HG03103 (cell line): ENCODE measurements at regions not wholly inside any gene's neighbourhood (a gene's known extent, or its start where the extent isn't known, plus 50 kb on each side); places are given as distances from the start of the nearest gene placed in this dataset.

Experiments
- ATAC-seq: cut with Tn5 transposase; IDR thresholded peaks from one replicate; pipeline ENCODE4 v1.9.1; 2021; ENCODE audit warnings: low read depth; ENCODE audit not compliant: unreplicated experiment

- no peak for ATAC-seq
These were observed 1401.4 kb upstream of the PRMT6 start for GRCh38 chr1:105655032-105655431.

- ATAC-seq = no peak
These were observed 1392.0 kb upstream of the PRMT6 start for GRCh38 chr1:105664495-105664894.

GRCh38 chr1:105678334-105678733 is 1378.1 kb upstream of the PRMT6 start:
- ATAC-seq = no peak

GRCh38 chr1:105684714-105685113 is 1371.8 kb upstream of the PRMT6 start:
- no peak for ATAC-seq

GRCh38 chr1:105686026-105686425 is 1370.4 kb upstream of the PRMT6 start:
- ATAC-seq = no peak

- no peak for ATAC-seq
These were observed 1369.4 kb upstream of the PRMT6 start for GRCh38 chr1:105686874-105687690.

GRCh38 chr1:105700723-105701122 is 1355.8 kb upstream of the PRMT6 start:
- ATAC-seq = no peak

GRCh38 chr1:105724286-105724685 is 1332.2 kb upstream of the PRMT6 start:
- ATAC-seq = no peak

DNA sequence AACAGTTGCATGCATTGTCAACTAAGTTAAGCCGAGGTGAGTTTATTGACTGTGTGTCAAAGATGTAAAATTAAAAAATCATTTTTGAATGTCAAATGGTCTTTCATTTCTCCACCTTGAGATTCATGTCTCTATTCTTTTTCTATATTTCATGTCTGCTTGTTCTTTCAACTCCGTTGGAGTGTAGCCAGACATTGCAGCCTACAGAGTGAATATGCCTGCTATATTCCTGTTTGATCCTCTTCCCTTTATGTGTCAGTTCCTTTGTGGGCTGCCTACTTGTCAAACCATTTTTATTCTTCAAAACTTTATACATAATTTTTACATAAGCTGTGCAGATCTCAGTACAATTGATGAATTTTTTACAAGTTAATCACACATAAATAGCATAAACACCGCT is 1325.8 kb upstream of the PRMT6 start:
- ATAC-seq = no peak

DNA sequence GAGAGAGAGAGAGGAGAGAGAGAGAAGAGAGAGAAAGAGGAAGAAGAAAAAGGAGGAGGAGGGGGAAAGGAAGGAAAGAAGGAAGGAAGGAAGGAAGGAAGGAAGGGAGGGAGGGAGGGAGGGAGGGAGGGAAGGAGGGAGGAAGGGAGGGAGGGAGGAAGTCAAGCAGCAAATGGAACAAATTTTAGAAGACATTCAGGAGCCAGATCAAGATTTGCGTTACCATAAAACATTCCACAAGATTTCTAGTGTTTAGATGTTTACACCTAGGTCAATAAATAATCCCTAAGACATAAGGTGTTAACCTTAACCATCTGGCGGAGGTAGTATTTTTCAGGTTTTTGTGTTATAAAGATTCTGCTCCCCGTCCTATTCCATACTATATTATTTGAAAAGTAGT is 1320.1 kb upstream of the PRMT6 start:
- no peak for ATAC-seq

GRCh38 chr1:105779727-105780126 is 1276.7 kb upstream of the PRMT6 start:
- ATAC-seq = no peak

GRCh38 chr1:105785021-105785420 is 1271.5 kb upstream of the PRMT6 start:
- no peak for ATAC-seq

- ATAC-seq = peak; percentile 72
These were observed 1262.8 kb upstream of the PRMT6 start for GRCh38 chr1:105793536-105794146.

DNA sequence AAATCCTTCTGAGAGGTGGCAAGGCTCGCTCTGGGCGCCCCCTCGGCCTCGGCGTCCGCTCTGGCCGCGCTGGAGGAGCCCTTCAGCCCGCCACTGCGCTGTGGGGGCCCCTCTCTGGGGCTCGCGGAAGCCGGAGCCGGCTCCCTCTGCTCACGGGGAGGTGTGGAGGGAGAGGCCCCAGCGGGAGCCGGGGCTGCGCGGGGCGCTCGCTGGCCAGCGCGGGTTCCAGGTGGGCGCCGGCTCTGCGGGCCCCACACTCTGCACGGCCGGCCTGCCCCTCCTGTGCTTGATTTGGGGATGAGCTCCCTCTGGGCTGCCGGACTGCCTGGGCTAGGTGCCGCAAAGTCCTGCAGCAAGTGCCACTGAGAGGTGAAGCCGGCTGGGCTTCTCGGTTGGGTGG is 1260.7 kb upstream of the PRMT6 start:
- no peak for ATAC-seq

DNA sequence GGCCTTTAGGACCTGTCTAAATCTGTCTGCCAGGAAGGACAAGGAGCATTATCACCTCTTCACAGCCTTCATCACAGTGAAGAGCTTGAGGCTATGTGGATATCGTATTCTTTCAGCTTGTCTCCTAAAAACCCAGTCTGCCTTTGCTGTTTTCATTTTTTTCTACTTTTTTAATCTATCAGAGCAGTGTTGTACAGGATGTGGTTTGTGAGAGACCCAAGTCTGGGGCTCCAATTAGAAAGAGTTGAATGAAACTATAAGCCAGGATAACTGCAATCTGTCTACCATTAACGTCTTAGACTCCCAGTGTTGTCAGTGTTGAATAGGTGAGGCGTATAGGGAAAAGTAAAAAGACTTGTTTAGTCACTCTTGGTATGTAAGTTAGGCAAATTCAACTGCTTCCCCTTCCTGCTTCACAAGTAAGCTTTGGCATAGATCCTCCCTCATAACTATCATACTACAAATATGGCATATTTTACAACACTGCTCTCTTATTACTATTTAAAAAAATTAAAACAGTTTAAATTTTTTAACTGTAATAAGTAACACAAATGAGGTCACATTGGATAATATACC is 1225.8 kb upstream of the PRMT6 start:
- ATAC-seq = no peak

GRCh38 chr1:105838071-105838470 is 1218.4 kb upstream of the PRMT6 start:
- no peak for ATAC-seq

- ATAC-seq = no peak
These were observed 1190.9 kb upstream of the PRMT6 start for GRCh38 chr1:105865546-105865945.

- ATAC-seq = no peak
These were observed 1183.7 kb upstream of the PRMT6 start for GRCh38 chr1:105872817-105873216.

- ATAC-seq = peak; percentile 92
These were observed 1181.9 kb upstream of the PRMT6 start for GRCh38 chr1:105874621-105875020.

- no peak for ATAC-seq
These were observed 1170.2 kb upstream of the PRMT6 start for GRCh38 chr1:105886309-105886708.

DNA sequence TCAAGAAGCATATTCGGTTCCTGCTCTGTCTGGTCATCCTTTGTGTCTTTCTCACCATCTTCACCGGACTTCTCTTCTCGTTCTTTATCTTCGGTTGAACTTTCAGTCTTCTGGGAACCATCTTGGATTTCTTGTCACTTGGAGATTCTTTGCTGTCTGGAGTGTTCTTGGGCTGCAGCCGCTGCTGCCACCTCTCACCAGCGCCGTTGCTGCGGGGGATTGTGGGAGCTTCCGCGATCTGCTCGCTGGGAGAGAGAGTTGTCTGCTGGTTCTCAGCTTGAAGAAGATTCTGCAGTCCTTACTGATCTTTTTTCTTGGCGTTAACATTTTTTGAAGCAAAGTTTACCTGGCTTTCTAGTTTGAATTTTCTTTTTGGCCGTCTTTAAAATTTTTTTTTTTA is 1165.2 kb upstream of the PRMT6 start:
- no peak for ATAC-seq

- ATAC-seq = no peak
These were observed 1162.5 kb upstream of the PRMT6 start for GRCh38 chr1:105894006-105894405.
